Epithelial cell of esophagus (primary cell): ENCODE measurements at regions not wholly inside any gene's neighbourhood (a gene's known extent, or its start where the extent isn't known, plus 50 kb on each side); places are given as distances from the start of the nearest gene placed in this dataset.

Source experiments
- DNase-seq: peaks from one replicate; pipeline ENCODE4 v3.0.0; 2010; ENCODE audit warnings: low read depth
- H3K4me3 ChIP-seq: 2 replicates; pipeline ENCODE4 v1.5.1; 2011; ENCODE audit warnings: mild to moderate bottlenecking, low read length, control low read depth
- CTCF ChIP-seq: IDR thresholded peaks from 2 replicates; pipeline ENCODE4 v1.5.1; 2011; ENCODE audit warnings: low read depth, mild to moderate bottlenecking, low read length, control low read depth, inconsistent platforms; ENCODE audit not compliant: insufficient read depth; ENCODE audit errors: missing control alignments

GRCh38 chr17:77807051-77807745, 151.3 kb upstream of the TNRC6C start:
- TF ChIP-seq CTCF: no peak
- H3K4me3 ChIP-seq: no peak overlapping the region
- no peak for DNase-seq

DNA sequence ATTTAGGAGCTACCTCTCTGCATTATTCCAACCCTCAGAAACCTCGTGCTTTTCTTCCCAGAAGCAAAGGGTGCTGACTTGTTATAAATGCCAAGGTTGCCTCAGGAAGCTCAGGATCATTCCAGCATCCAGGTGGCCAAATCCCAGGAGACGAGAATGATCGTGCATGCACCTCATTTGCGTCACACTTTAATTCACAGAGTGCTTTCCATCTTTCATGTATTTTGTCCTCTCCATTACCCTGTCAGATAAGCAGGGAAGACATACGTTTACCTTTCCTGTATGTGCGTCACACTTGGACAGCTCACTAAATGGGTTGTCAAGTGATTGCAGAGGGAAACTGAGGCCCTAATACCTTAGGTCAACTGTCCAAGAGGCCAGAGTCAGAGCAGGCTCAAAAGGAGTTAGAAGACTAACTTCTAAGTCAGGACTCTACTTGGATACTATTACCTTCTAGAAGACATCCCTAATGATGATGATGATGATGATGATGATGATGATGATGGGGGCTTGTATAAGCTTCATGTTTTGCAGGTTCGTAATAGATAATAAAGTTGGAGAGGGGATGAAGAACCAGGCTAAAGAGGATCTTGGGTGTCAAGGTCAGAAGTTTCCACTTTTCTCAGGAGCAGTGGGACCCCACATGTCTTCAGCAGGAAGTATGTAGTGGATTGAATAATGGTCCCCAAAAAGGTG, 150.6 kb upstream of the TNRC6C start:
- DNase-seq: no peak
- no peak for TF ChIP-seq CTCF
- no peak overlapping the region for H3K4me3 ChIP-seq

- no peak for DNase-seq
- H3K4me3 ChIP-seq: no peak overlapping the region
- TF ChIP-seq CTCF: no peak
Measured at GRCh38 chr17:77808686-77809425, 149.6 kb upstream of the TNRC6C start.

DNA sequence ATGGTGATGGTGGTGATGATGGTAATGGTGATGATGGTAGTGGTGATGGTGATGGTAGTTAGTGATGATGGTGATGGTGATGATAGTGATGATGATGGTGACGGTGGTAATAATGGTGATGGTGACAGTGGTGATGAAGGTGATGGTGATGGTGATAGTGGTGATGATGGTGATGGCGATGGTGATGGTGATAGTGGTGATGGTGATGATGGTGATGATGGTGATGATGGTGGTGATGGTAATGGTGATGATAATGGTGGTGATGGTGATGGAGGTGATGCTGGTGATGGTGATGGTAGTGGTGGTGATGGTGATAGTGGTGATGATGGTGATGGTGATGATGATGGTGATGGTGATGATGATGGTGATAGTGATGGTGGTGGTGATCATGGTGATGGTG, 148.7 kb upstream of the TNRC6C start:
- no peak for DNase-seq
- H3K4me3 ChIP-seq: no peak overlapping the region
- TF ChIP-seq CTCF: no peak

GRCh38 chr17:77810536-77810935, 148.0 kb upstream of the TNRC6C start:
- no peak for TF ChIP-seq CTCF

DNA sequence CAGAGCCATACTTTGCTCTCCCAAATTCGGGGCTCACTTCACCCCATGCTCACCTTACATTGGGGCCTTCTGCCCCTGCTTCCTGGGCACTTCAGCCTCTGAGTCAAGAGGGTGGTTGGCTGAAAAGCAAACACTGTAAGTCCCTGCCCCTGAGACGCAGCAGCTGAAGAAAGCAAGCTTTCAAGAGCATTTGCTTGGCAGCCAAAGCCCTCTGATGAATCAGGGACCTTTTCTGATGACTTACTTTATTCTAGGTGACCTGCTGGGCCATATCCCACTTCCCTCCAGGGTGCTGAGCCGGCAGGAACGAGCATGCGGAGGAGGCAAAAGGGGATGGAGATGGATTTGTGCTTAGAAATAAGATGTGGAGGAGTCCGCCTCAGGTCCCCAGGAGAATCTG, 147.0 kb upstream of the TNRC6C start:
- DNase-seq: no peak
- no peak overlapping the region for H3K4me3 ChIP-seq
- TF ChIP-seq CTCF: no peak

More at GRCh38 chr17:77810536-77810935, 148.0 kb upstream of the TNRC6C start:
- no peak overlapping the region for H3K4me3 ChIP-seq
- peak; percentile 13 for DNase-seq
